AG10803 (cell line): ENCODE measurements at regions not wholly inside any gene's neighbourhood (a gene's known extent, or its start where the extent isn't known, plus 50 kb on each side); places are given as distances from the start of the nearest gene placed in this dataset.
A peak's percentile ranks its signal among the peaks of the same experiment; 100 is the strongest.

Experiments
- DNase-seq: peaks from one replicate; pipeline ENCODE4 v3.0.0; 2010; ENCODE audit warnings: low read depth
- H3K4me3 ChIP-seq: 2 replicates; pipeline ENCODE4 v1.5.1; 2011; ENCODE audit warnings: mild to moderate bottlenecking, low read length, control low read depth
- CTCF ChIP-seq: conservative IDR thresholded peaks from 2 replicates; pipeline ENCODE4 v1.5.1; 2011; ENCODE audit warnings: mild to moderate bottlenecking, low read length, control low read depth, inconsistent platforms

DNA sequence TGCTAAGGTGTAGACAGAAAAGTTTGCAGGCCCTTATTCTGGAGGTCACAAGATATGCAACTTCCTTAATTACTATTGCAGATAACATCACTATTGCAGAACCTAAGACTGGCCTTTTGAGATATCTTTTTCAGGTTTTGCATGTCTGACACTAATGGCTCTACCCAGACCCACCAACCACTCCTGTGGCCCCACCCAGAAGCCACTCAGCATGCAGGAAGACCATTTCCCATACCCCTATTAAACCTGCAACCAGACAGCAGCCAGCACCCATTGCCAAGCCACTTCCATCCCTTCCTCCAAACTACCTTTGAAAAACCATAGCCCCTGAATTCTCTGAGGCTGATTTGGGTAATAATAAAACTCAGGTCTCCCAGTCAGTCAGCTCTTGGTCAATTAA, 297.6 kb downstream of the SLITRK6 start:
- no peak overlapping the region for H3K4me3 ChIP-seq
- no peak for DNase-seq
- TF ChIP-seq CTCF = no peak

DNA sequence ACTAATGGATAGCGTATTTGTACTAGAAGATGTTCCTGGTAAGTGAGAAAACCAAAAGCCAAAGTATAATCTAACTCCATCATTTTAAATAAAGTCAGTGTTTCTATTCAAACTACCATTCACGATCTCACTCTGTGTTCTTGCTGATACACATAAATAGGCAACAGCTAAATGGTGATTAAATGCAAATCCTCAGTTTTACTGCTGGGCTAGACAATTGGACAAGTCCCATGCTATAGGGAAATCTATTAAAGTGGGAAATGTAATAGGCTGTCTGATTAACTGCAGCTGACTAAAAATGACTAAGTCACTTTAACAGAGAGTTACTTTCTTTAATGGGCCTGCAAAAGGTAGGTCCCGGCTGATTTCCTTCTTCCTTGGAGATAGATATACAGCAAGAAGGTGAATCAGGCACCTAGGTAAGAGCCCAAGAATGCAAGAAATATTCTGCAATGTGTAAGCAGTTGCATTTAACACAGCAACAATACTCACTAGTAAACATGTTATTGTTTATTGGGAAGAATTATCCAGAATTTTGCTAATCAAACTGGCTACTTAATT, 298.4 kb downstream of the SLITRK6 start:
- H3K4me3 ChIP-seq = no peak overlapping the region
- no peak for DNase-seq
- TF ChIP-seq CTCF = no peak

- TF ChIP-seq CTCF = no peak
- no peak for DNase-seq
Measured at GRCh38 chr13:85498774-85499173, 300.4 kb downstream of the SLITRK6 start.

DNA sequence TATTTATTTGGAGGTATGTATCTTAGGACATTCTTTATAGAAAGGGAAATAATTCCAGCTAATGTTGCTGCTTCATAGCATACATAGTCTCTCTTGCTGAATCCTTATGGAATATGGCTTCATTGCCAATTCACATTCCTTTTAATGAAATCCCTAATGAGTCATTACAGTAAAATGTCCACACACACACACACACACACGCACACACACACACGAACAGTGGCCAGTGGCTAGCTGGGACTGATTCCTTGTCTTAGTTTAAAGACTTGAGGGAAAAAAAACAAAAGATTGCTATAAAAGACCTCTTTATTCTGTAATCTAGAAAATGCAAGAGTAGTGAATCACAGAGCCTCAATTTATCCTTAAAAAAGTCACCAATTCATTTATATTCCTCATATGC, 301.6 kb downstream of the SLITRK6 start:
- DNase-seq = peak; percentile 83
- no peak overlapping the region for H3K4me3 ChIP-seq
- no peak for TF ChIP-seq CTCF

More at GRCh38 chr13:85498774-85499173, 300.4 kb downstream of the SLITRK6 start:
- no peak overlapping the region for H3K4me3 ChIP-seq

DNA sequence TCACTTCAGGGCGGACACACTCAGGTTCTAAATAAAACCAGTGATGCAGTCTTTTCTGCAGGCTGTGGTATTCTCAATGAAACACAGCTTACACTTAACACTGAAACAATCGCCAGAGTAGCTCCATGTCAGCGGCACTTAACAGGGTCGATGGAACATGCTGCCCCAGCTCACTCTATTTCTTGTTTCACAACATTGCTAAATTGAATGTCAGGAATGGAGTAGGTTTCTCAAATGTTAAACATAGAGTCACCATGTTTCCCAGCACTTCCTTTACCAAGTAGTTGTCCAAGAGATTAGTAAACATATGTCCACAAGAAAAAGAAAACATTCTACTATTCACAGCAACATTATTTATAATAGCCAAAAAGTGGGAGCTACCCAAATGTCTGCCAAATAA, 306.9 kb downstream of the SLITRK6 start:
- H3K4me3 ChIP-seq = no peak overlapping the region
- no peak for TF ChIP-seq CTCF
- DNase-seq = no peak

DNA sequence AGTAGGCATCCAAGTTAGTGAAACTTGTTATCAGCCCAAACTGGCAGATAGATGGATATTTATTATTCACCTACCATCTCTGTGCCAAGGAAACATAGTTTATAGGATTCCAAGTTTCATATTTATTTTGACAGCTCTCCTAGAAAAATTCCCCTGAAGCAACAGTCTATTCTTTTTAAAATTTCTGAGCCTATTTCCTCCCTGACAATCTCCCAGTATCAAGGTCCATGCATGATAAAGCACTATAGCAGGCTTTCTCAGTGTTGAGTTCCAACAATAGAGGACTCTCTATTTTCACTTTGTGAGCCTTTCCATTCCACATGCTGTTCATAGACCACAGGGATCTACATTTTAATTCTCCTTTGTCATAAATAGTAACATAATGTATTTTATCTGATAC, 312.6 kb downstream of the SLITRK6 start:
- no peak overlapping the region for H3K4me3 ChIP-seq
- DNase-seq = no peak
- TF ChIP-seq CTCF = no peak

GRCh38 chr13:85473144-85473543, 326.1 kb downstream of the SLITRK6 start:
- no peak for DNase-seq
- no peak overlapping the region for H3K4me3 ChIP-seq
- TF ChIP-seq CTCF = no peak
